PFSK-1 (cell line): ENCODE measurements at regions not wholly inside any gene's neighbourhood (a gene's known extent, or its start where the extent isn't known, plus 50 kb on each side); places are given as distances from the start of the nearest gene placed in this dataset.

ENCODE experiments used
- FOXP2 ChIP-seq: optimal IDR thresholded peaks from 2 replicates; pipeline ENCODE3; 2011; ENCODE audit warnings: borderline replicate concordance, control low read depth, inconsistent platforms; ENCODE audit not compliant: insufficient read depth; ENCODE audit errors: extremely low read length, extremely low read depth
- POLR2AphosphoS5 ChIP-seq: IDR thresholded peaks from 2 replicates; pipeline ENCODE4 v1.6.1; 2012; ENCODE audit warnings: low read depth, mild to moderate bottlenecking, control low read depth, low read length, moderate library complexity
- SIN3A ChIP-seq: IDR thresholded peaks from 2 replicates; pipeline ENCODE4 v1.6.1; 2012; ENCODE audit warnings: mild to moderate bottlenecking, low read length, moderate library complexity, borderline replicate concordance; ENCODE audit not compliant: insufficient read depth
- TAF1 ChIP-seq: IDR thresholded peaks from 2 replicates; pipeline ENCODE4 v1.6.1; 2012; ENCODE audit warnings: low read length, control low read depth, borderline replicate concordance; ENCODE audit not compliant: insufficient read depth
- TF ChIP-seq, protein P1 (sequence below), 2 experiments: IDR thresholded peaks; 2 replicates each; pipeline versions ENCODE4 v1.6.1 to v1.8.0; 2011 to 2012; ENCODE audit warnings: low read depth in 2 of 2, low read length in 2 of 2, control low read depth in 1 of 2, inconsistent platforms in 1 of 2, mild to moderate bottlenecking in 1 of 2, moderate library complexity in 1 of 2; ENCODE audit not compliant: insufficient read depth in 1 of 2

DNA sequence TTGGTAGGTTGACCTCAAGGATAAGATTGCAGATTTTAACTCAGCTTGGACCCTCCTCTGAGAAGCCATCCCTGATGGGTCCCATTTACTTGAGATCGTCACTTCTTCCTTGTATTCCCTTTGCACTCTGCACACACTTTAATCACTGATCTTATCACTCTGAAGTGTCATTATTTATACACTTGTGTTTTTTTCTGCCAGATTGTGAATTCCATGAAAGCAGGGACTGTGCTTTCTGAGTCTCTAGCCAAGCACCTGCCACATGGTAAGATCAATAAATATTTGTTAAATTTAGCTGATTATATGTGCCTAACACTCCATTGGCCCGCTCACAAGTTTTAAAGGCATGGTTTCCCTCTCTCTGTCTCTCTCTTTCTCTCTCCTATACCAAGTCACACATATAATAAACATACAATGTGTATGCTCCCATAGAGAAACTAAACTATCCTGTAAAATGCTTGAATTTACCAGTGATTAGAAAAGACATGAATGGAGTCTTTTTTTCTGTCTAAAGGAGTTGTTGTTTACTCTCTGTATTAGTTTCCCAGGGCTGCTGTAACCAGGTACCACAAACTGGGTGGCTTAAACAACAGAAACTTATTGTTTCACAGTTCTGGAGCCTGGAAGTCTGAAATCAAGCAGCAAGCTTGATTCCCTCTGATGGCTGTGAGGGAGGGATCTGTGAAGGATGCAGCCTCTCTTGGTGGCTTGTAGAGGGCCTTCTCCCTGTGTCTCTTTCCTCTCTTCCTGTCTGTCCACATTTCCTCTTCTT, 105.2 kb upstream of the GADD45A start:
- TF ChIP-seq POLR2AphosphoS5 (no peak), TAF1 (no peak), SIN3A (no peak), FOXP2 (no peak)
- TF ChIP-seq, protein P1, sequence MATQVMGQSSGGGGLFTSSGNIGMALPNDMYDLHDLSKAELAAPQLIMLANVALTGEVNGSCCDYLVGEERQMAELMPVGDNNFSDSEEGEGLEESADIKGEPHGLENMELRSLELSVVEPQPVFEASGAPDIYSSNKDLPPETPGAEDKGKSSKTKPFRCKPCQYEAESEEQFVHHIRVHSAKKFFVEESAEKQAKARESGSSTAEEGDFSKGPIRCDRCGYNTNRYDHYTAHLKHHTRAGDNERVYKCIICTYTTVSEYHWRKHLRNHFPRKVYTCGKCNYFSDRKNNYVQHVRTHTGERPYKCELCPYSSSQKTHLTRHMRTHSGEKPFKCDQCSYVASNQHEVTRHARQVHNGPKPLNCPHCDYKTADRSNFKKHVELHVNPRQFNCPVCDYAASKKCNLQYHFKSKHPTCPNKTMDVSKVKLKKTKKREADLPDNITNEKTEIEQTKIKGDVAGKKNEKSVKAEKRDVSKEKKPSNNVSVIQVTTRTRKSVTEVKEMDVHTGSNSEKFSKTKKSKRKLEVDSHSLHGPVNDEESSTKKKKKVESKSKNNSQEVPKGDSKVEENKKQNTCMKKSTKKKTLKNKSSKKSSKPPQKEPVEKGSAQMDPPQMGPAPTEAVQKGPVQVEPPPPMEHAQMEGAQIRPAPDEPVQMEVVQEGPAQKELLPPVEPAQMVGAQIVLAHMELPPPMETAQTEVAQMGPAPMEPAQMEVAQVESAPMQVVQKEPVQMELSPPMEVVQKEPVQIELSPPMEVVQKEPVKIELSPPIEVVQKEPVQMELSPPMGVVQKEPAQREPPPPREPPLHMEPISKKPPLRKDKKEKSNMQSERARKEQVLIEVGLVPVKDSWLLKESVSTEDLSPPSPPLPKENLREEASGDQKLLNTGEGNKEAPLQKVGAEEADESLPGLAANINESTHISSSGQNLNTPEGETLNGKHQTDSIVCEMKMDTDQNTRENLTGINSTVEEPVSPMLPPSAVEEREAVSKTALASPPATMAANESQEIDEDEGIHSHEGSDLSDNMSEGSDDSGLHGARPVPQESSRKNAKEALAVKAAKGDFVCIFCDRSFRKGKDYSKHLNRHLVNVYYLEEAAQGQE (IDR thresholded peaks at IDR 0.05; ENCODE audit: insufficient read depth in 1 of 2, low read depth in 2 of 2, low read length in 2 of 2) = no peak

DNA sequence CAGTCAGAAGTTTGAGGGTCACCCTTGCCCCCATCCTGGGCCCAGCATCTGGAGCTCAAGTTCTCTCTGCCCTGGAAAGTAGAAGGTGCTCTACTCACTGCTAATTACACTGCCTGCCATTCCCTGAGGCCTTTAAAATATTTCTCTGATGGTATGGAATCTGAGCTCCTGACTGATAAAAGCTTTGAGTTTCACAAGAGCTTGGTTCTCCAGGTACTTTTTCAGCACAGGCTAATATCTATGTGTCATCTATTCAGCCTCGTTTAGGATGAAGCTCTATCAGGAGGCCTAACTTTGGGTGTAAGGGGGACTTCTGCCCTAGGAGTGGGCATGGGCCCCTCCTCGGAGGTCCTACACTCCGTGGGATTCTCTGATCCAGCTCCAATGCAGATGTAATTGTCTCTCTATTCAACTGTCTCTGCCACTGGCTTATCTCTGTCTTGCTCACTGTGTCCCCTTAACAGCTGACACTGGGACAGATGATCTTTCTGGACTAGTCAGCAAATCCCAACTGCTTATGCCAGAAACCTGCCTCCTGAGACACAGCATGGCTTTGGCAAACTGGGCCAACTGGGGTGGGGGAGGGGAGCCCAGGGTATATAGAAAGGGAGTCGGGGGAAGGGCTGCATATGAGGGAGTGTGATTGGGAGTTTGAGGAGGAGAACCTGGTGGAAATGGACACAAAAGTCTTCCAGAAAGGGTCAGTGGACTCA, 104.2 kb upstream of the GADD45A start:
- no peak for TF ChIP-seq TAF1

DNA sequence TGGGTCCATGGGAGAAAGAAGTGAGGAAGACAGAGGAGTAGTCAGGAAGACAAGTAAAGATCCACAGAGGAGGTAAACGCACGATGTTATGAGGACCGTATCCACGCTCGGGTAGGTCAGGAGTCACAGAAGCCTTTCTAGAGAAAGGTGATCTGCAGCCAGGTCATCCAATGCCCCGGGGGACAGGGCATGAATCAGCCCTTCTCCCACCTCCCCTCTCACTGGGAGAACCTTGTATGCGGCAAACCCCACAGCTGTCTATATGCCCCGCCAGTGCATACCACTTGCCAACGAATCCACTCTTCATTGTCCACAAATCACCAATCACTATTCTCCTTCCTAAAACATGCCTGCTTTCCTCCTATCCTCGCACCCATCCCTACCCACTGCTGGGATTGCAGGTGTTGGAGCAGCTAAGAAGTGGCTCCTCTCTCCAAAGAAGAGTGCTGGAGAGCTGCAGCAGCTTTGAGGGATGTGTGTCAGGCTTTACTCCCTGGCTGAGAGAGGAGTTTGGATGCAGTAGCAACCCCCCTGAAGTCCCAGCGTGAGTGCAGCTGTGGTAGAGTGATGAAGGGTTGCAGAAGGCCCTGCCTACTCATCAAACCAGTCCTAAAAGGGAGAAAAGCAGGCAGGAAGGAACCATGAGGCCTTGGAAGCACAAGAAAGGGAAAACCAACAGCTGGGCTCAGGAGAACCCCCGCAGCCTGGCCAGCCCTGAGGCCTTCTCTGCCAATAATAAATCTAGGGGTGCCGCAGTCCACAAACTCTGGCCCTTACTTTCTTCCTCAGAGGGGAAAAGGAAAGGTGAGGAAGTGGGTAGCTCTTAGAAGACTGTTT, 102.2 kb upstream of the GADD45A start:
- TF ChIP-seq FOXP2 = no peak
- no peak for TF ChIP-seq POLR2AphosphoS5
- no peak for TF ChIP-seq TAF1
- no peak for TF ChIP-seq SIN3A
- TF ChIP-seq, protein P1 (IDR thresholded peaks at IDR 0.05; ENCODE audit: insufficient read depth in 1 of 2, low read depth in 2 of 2, low read length in 2 of 2) = no peak

DNA sequence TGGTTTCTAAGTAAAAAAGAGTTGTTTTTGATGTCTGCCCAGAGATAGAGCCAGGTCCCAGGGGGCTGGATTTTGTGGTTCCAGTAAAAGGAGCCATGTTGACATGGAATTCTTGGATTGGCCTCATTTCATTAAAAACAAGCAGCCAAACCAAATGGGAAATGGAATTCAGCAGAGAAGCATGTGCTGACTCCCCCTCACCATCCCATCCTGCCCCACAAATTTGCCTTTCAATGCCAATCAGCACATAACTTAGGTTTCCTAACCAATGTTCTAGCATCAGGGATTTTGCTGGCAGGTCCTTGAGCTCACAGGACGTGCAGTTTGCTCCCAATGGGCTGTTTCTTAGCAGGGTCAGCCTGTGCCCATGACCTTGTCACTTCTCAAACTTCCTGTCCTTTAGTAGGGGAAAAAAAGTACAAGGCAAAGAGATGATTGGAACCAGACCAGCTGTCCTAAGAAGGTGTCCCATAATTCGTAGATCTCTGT, 101.5 kb upstream of the GADD45A start:
- TF ChIP-seq POLR2AphosphoS5 (no peak), FOXP2 (no peak), TAF1 (no peak), SIN3A (no peak)
- TF ChIP-seq, protein P1 (IDR thresholded peaks at IDR 0.05; ENCODE audit: insufficient read depth in 1 of 2, low read depth in 2 of 2, low read length in 2 of 2) = no peak

DNA sequence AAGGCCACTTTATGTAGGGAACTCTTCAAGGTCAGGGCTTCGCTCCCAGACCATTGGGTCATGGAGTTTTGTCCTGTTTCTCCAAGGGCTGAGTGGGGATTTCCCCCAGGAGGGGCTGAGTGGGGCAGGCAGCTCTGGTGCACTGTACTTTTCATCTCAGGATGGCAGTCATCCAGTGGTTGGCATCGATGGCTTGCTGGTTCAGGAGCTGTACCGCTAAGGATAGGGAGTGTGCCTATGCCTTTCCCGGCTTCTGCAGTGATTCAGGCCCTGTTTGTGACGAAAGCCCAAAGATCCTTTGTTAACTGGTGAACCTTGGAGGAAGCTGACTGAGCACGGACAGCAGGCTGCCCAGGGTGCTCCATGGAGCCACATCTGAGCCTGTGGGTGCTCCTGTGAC, 100.1 kb upstream of the GADD45A start:
- TF ChIP-seq SIN3A (no peak), POLR2AphosphoS5 (no peak), FOXP2 (no peak), TAF1 (no peak)
- TF ChIP-seq, protein P1 (IDR thresholded peaks at IDR 0.05; ENCODE audit: insufficient read depth in 1 of 2, low read depth in 2 of 2, low read length in 2 of 2) = no peak
